Adrenal gland (tissue), 9 donors: ENCODE measurements at regions not wholly inside any gene's neighbourhood (a gene's known extent, or its start where the extent isn't known, plus 50 kb on each side); places are given as distances from the start of the nearest gene placed in this dataset.

Experiments
- DNase-seq, 7 donors: peaks; one replicate each; pipeline ENCODE4 v3.0.0-alpha.2; 2019 to 2020
- H3K27ac ChIP-seq, 5 donors: fragments of 200-600 bp; sonication (generic) in 4 of 5; 1 replicate in 3 of 5; 2 replicates in 2 of 5; pipeline versions ENCODE4 v1.5.1 to v1.8.0; 2016 to 2020; ENCODE audit warnings: mild to moderate bottlenecking in 1 of 5
- H3K27me3 ChIP-seq: fragments of 200-600 bp; 2 replicates; pipeline ENCODE4 v1.8.0; 2021
- H3K36me3 ChIP-seq, 2 donors: fragments of 200-600 bp; replicated peaks in 1 of 2; 1 replicate in 1 of 2; 2 replicates in 1 of 2; pipeline versions ENCODE4 v1.5.1 to v1.8.0; 2018 to 2022
- H3K4me1 ChIP-seq, 2 donors: fragments of 200-600 bp; replicated peaks in 1 of 2; 1 replicate in 1 of 2; 2 replicates in 1 of 2; pipeline versions ENCODE4 v1.5.1 to v1.8.0; 2018 to 2021
- H3K4me3 ChIP-seq, 4 donors: fragments of 200-600 bp; sonication (generic) in 3 of 4; one replicate each; pipeline ENCODE4 v1.5.1; 2016 to 2018
- H3K9me3 ChIP-seq, 3 donors: fragments of 200-600 bp; sonication (generic) in 1 of 3; replicated peaks in 1 of 3; 1 replicate in 2 of 3; 2 replicates in 1 of 3; pipeline versions ENCODE4 v1.5.1 to v1.8.0; 2016 to 2021
- CTCF ChIP-seq, 6 experiments: fragments of 450-650 bp in 4 of 6; fragments of 200-600 bp in 2 of 6; sonication (generic) in 1 of 6; IDR thresholded peaks; 1 replicate in 5 of 6; 2 replicates in 1 of 6; pipeline versions ENCODE4 v1.5.1 to v1.8.0; 2016 to 2021; ENCODE audit warnings: antibody characterized with exemption in 6 of 6, mild to moderate bottlenecking in 2 of 6, moderate library complexity in 1 of 6
- POLR2A ChIP-seq, 2 donors: fragments of 450-650 bp; IDR thresholded peaks; one replicate each; pipeline ENCODE4 v1.6.1; 2017; ENCODE audit warnings: antibody characterized with exemption in 2 of 2, mild to moderate bottlenecking in 2 of 2, moderate library complexity in 1 of 2
- WGBS, 4 donors: extraction: QIAGEN DNeasy Blood & Tissue Kit in 2 of 4; methylation state at CpG; one replicate each; pipeline versions ENCODE4 v1.1.5 to v1.1.7; 2013 to 2017; 5-methylcytosine and 5-hydroxymethylcytosine counted together
- intact Hi-C, 2 donors: fragments of 100-400 bp; cut with DNase I; formaldehyde crosslinking; loops; one replicate each; pipeline versions ENCODE4 v1.14.1 to v1.15.0; 2022 to 2023
- donor health status: healthy with polysubstance abuse.
- donor health status: Bipolar disorder and iron deficiency.
- donor health status: DM: yes; HTN: yes; CAD: no.
- donor health status: DM: no; HTN: no; CAD: no.
- donor health status: DM: no; HTN: no; CAD: no.

- DNase-seq, result no peak
- intact Hi-C loops, result no loop called here
- H3K27ac ChIP-seq, result no peak overlapping the region
- TF ChIP-seq CTCF (IDR thresholded peaks at IDR 0.05) (no peak), POLR2A (IDR thresholded peaks at IDR 0.05) (no peak)
- H3K36me3 ChIP-seq, result no peaks in the 10 kb centered on the region
- no peaks in the 10 kb centered on the region for H3K9me3 ChIP-seq
- WGBS, 4 donors, result 61 to 73% (median 70%) methylated on average over 8 to 10 of the region's 10 CpGs
- H3K4me1 ChIP-seq, result no peaks in the 10 kb centered on the region
- H3K4me3 ChIP-seq, result no peak overlapping the region
- no peaks in the 10 kb centered on the region for H3K27me3 ChIP-seq
These were observed 520.1 kb upstream of the FRG1 start for GRCh38 chr4:189420572-189420971.

GRCh38 chr4:189436207-189436606 is 504.5 kb upstream of the FRG1 start:
- Histone ChIP-seq H3K4me3 (no peak overlapping the region), H3K27ac (no peak overlapping the region), H3K4me1 (no peaks in the 10 kb centered on the region), H3K36me3 (no peaks in the 10 kb centered on the region), H3K27me3 (no peaks in the 10 kb centered on the region), H3K9me3 (no peaks in the 10 kb centered on the region)
- intact Hi-C loops, result no loop called here
- TF ChIP-seq POLR2A (IDR thresholded peaks at IDR 0.05) (no peak), CTCF (IDR thresholded peaks at IDR 0.05) (no peak)
- 53 to 76% (median 74%) methylated on average over 3 of the region's 3 CpGs for WGBS, 4 donors
- DNase-seq, result peak in 1 of 7 donors; percentile 4

- WGBS, 4 donors, result 76 to 86% (median 80%) methylated on average over 4 of the region's 4 CpGs
- no peaks in the 10 kb centered on the region for H3K36me3 ChIP-seq
- H3K27ac ChIP-seq, result no peak overlapping the region
- TF ChIP-seq CTCF (IDR thresholded peaks at IDR 0.05) (no peak), POLR2A (IDR thresholded peaks at IDR 0.05) (no peak)
- H3K4me1 ChIP-seq, result no peaks in the 10 kb centered on the region
- H3K9me3 ChIP-seq, result no peaks in the 10 kb centered on the region
- no peaks in the 10 kb centered on the region for H3K27me3 ChIP-seq
- intact Hi-C loops, result no loop called here
- no peak for DNase-seq
- no peak overlapping the region for H3K4me3 ChIP-seq
These were observed 500.0 kb upstream of the FRG1 start for GRCh38 chr4:189440716-189441115.

- Histone ChIP-seq H3K4me1 (no peaks in the 10 kb centered on the region), H3K27me3 (no peaks in the 10 kb centered on the region), H3K27ac (no peak overlapping the region), H3K9me3 (no peaks in the 10 kb centered on the region), H3K4me3 (no peak overlapping the region), H3K36me3 (no peaks in the 10 kb centered on the region)
- intact Hi-C loops, result no loop called here
- DNase-seq, result no peak
- 73 to 85% (median 76%) methylated on average over 6 of the region's 6 CpGs for WGBS, 4 donors
- no peak for TF ChIP-seq POLR2A (IDR thresholded peaks at IDR 0.05)
These were observed 497.3 kb upstream of the FRG1 start for GRCh38 chr4:189443341-189443740.

GRCh38 chr4:189445613-189446012 is 495.1 kb upstream of the FRG1 start:
- intact Hi-C loops, result no loop called here
- no peak overlapping the region for H3K4me3 ChIP-seq
- no peak for DNase-seq
- no peaks in the 10 kb centered on the region for H3K9me3 ChIP-seq
- no peaks in the 10 kb centered on the region for H3K4me1 ChIP-seq
- no peaks in the 10 kb centered on the region for H3K36me3 ChIP-seq
- no peak overlapping the region for H3K27ac ChIP-seq
- TF ChIP-seq POLR2A (IDR thresholded peaks at IDR 0.05) (no peak), CTCF (IDR thresholded peaks at IDR 0.05) (no peak)
- H3K27me3 ChIP-seq, result no peaks in the 10 kb centered on the region
